GM12865 (cell line): ENCODE measurements at regions not wholly inside any gene's neighbourhood (a gene's known extent, or its start where the extent isn't known, plus 50 kb on each side); places are given as distances from the start of the nearest gene placed in this dataset.

ENCODE experiments used
- DNase-seq: peaks from one replicate; pipeline ENCODE4 v3.0.0; 2010; ENCODE audit warnings: low read depth
- H3K4me3 ChIP-seq: 2 replicates; pipeline ENCODE4 v1.5.1; 2011; ENCODE audit warnings: mild to moderate bottlenecking, low read depth, low read length, control low read depth
- CTCF ChIP-seq: IDR thresholded peaks from 2 replicates; pipeline ENCODE4 v1.5.1; 2011; ENCODE audit warnings: low read length, control low read depth, low read depth, inconsistent platforms; ENCODE audit not compliant: insufficient read depth; ENCODE audit errors: missing control alignments

GRCh38 chr2:146532509-146533147 lies 1312.2 kb upstream of the ACVR2A start:
- DNase-seq = no peak
- no peak overlapping the region for H3K4me3 ChIP-seq
- no peak for TF ChIP-seq CTCF

DNA sequence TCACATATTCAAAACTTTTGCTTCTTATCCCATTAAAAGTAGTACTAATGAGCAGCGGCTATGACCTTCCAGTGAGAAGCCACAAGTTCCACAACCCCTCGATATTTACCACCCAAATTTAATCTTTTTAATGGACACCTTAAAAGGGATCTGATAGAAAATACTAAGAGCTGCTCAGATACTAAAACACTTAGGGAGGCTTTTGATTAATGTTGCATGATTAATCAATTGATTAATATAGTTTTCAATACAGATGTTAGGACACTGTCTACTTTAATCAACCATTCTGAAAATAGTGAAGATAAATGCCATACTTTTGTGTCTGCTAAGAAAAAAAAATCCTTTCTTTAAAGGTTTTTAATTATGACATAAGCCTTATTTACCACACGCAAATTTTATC lies 1312.8 kb upstream of the ACVR2A start:
- DNase-seq = no peak
- no peak for TF ChIP-seq CTCF
- no peak overlapping the region for H3K4me3 ChIP-seq

- no peak overlapping the region for H3K4me3 ChIP-seq
- no peak for DNase-seq
- TF ChIP-seq CTCF = no peak
Measured at GRCh38 chr2:146530886-146531285, 1313.9 kb upstream of the ACVR2A start.

DNA sequence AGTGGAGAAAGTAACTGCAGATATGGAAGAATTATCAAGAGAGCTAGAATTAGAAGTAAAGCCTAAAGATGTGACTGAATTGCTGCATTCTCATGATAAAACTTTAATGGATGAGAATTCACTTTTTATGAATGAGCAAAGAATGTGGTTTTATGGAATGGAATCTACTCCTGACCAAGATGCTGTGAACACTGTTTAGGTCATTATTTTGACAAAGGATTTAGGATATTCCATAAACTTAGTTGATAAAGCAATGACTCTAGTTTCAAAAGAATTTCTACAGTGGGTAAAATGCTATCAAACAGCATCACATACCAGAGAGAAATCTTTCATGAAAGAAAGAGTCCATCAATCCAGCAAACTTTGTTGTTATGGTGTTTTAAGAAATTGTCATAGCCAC lies 1317.7 kb upstream of the ACVR2A start:
- no peak for TF ChIP-seq CTCF
- no peak overlapping the region for H3K4me3 ChIP-seq
- no peak for DNase-seq

- no peak for TF ChIP-seq CTCF
- no peak for DNase-seq
Measured at GRCh38 chr2:146523196-146523595, 1321.6 kb upstream of the ACVR2A start.

GRCh38 chr2:146506851-146507250 lies 1338.0 kb upstream of the ACVR2A start:
- no peak overlapping the region for H3K4me3 ChIP-seq
- TF ChIP-seq CTCF = no peak
- DNase-seq = no peak

More at GRCh38 chr2:146523196-146523595, 1321.6 kb upstream of the ACVR2A start:
- no peak overlapping the region for H3K4me3 ChIP-seq

GRCh38 chr2:146503366-146503765 lies 1341.5 kb upstream of the ACVR2A start:
- H3K4me3 ChIP-seq = no peak overlapping the region
- no peak for DNase-seq
- TF ChIP-seq CTCF = no peak
